ENCODE measurements at regions not wholly inside any gene's neighbourhood (a gene's known extent, or its start where the extent isn't known, plus 50 kb on each side); places are given as distances from the start of the nearest gene placed in this dataset.
A peak's percentile ranks its signal among the peaks of the same experiment; 100 is the strongest.

GRCh38 chr9:84604223-84604622, 65.3 kb upstream of the NTRK2 start:
- Histone ChIP-seq H3K27ac (replicated peaks in 1 of 4) (no peak overlapping the region), H3K4me3 (no peak overlapping the region), H3K4me1 (no peaks in the 10 kb centered on the region), H3K9me3 (peaks cover 0 to 2% (median 0%) of the 10 kb centered on the region in 4 donors), H3K36me3 (no peaks in the 10 kb centered on the region), H3K27me3 (no peaks in the 10 kb centered on the region)
- no peak for DNase-seq (ENCODE audit: extremely low spot score)
- no peak for TF ChIP-seq POLR2AphosphoS5 (IDR thresholded peaks at IDR 0.05)
- TF ChIP-seq POLR2A (IDR thresholded peaks at IDR 0.05; ENCODE audit: low read depth): no peak
- intact Hi-C loops (cut with DNase I): no loop called here

- no peak for TF ChIP-seq CTCF (IDR thresholded peaks at IDR 0.05)
- no peak for TF ChIP-seq EP300 (IDR thresholded peaks at IDR 0.05)
- no peak for TF ChIP-seq POLR2A (IDR thresholded peaks at IDR 0.05; ENCODE audit: low read depth)
- TF ChIP-seq POLR2AphosphoS5 (IDR thresholded peaks at IDR 0.05): no peak
- Histone ChIP-seq H3K36me3 (no peaks in the 10 kb centered on the region), H3K27me3 (no peaks in the 10 kb centered on the region), H3K4me3 (no peak overlapping the region), H3K9me3 (peaks cover 0 to 16% (median 5%) of the 10 kb centered on the region in 4 donors), H3K27ac (replicated peaks in 1 of 4) (no peak overlapping the region), H3K4me1 (no peaks in the 10 kb centered on the region)
- no peak for DNase-seq (ENCODE audit: extremely low spot score)
- intact Hi-C loops (cut with DNase I): no loop called here
Measured at GRCh38 chr9:84609779-84610178, 59.8 kb upstream of the NTRK2 start.

- Histone ChIP-seq H3K4me1 (no peaks in the 10 kb centered on the region), H3K9me3 (peaks cover 0 to 16% (median 5%) of the 10 kb centered on the region in 4 donors), H3K27ac (replicated peaks in 1 of 4) (no peak overlapping the region), H3K4me3 (no peak overlapping the region), H3K27me3 (no peaks in the 10 kb centered on the region), H3K36me3 (no peaks in the 10 kb centered on the region)
- DNase-seq (ENCODE audit: extremely low spot score): no peak
- no peak for TF ChIP-seq EP300 (IDR thresholded peaks at IDR 0.05)
- no peak for TF ChIP-seq CTCF (IDR thresholded peaks at IDR 0.05)
- no peak for TF ChIP-seq POLR2AphosphoS5 (IDR thresholded peaks at IDR 0.05)
- 59% methylated on average over 2 of the region's 2 CpGs for WGBS
- intact Hi-C loops (cut with DNase I): no loop called here
Measured at GRCh38 chr9:84613431-84613830, 56.1 kb upstream of the NTRK2 start.

GRCh38 chr9:84615544-84615943, 54.0 kb upstream of the NTRK2 start:
- peaks cover 0 to 6% (median 2%) of the 10 kb centered on the region in 4 donors for H3K9me3 ChIP-seq
- no peak overlapping the region for H3K27ac ChIP-seq (replicated peaks in 1 of 4)
- WGBS: 63% methylated on average over 3 of the region's 3 CpGs
- intact Hi-C loops (cut with DNase I): no loop called here
- DNase-seq (ENCODE audit: extremely low spot score): peak; percentile 47
- H3K4me3 ChIP-seq: no peak overlapping the region
- no peaks in the 10 kb centered on the region for H3K36me3 ChIP-seq
- H3K4me1 ChIP-seq: no peaks in the 10 kb centered on the region
- no peak for TF ChIP-seq CTCF (IDR thresholded peaks at IDR 0.05)
- no peak for TF ChIP-seq POLR2AphosphoS5 (IDR thresholded peaks at IDR 0.05)
- TF ChIP-seq POLR2A (IDR thresholded peaks at IDR 0.05; ENCODE audit: low read depth): no peak
- no peak for TF ChIP-seq EP300 (IDR thresholded peaks at IDR 0.05)
- no peaks in the 10 kb centered on the region for H3K27me3 ChIP-seq

GRCh38 chr9:84617411-84618029, 52.0 kb upstream of the NTRK2 start:
- WGBS: 44% methylated on average over 4 of the region's 4 CpGs
- Histone ChIP-seq H3K4me1 (no peaks in the 10 kb centered on the region), H3K4me3 (no peak overlapping the region), H3K36me3 (no peaks in the 10 kb centered on the region), H3K27ac (replicated peaks in 1 of 4) (no peak overlapping the region), H3K9me3 (no peaks in the 10 kb centered on the region), H3K27me3 (no peaks in the 10 kb centered on the region)
- DNase-seq (ENCODE audit: extremely low spot score): no peak
- intact Hi-C loops (cut with DNase I): no loop called here
- TF ChIP-seq CTCF (IDR thresholded peaks at IDR 0.05) (no peak), POLR2A (IDR thresholded peaks at IDR 0.05; ENCODE audit: low read depth) (no peak), EP300 (IDR thresholded peaks at IDR 0.05) (no peak), POLR2AphosphoS5 (IDR thresholded peaks at IDR 0.05) (no peak)

Data from esophagus muscularis mucosa (tissue), 4 donors.